ELR (cell line): ENCODE measurements at regions not wholly inside any gene's neighbourhood (a gene's known extent, or its start where the extent isn't known, plus 50 kb on each side); places are given as distances from the start of the nearest gene placed in this dataset.
A peak's percentile ranks its signal among the peaks of the same experiment; 100 is the strongest.

Experiments
- DNase-seq: peaks from one replicate; pipeline ENCODE4 v3.0.0-alpha.2; 2015; ENCODE audit warnings: low read depth

DNA sequence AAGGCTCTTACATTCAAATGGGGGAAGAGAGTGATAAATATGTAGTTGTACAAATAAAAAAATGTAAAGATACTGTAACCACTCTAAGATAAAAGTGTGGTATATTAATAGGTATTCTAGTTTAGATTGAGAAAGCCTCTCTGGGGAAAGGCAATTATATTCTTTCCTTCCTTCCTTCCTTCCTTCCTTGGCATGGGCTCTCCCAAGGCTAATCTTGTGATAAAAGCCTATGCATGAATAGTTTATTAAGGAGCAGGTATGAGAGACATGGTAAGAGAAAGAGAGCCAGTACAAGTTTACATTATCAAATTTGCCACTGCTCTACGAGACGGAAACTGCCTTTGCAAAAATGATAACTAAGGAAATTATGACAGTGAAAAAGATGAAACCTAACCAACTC lies 588.8 kb downstream of the PRELID2 start:
- DNase-seq = no peak

DNA sequence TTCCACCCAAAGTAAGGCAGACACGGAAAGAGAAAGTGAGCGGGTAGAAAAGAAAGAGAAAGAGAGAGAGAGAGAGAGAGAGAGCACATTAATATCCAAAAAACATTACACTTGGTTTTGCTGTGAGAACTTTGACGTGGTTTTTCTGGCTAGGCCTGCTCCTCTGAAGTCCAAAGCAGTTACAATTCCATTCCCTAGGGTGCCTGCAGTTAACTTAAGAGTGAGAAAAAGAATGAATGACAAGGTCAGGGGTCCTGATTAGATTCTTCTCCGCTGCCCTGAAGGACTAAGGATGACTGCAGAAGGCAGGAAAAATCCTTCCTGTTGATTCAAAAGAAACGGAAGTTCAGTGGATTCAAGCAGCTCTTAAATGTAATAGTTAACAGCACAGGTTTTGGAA lies 589.8 kb downstream of the PRELID2 start:
- DNase-seq = peak; percentile 30

DNA sequence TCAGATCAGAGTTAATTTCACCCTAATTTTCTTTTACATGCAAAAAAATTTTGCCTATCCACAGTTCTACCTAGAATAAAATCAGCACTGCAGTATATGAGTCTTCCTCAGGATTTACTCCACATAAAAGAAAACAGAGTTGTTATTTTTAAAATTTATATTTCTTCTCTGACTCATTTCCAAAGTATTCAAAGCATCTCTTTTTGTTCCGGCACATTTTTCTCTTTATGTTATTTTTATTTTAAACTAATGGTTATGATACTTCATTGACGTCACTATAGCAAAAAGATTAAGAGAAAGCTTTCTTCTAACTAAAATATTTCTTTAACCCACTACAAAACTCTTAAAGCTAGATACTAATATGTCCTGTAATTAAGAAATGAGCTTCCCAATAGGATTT lies 590.4 kb downstream of the PRELID2 start:
- DNase-seq = peak; percentile 71

DNA sequence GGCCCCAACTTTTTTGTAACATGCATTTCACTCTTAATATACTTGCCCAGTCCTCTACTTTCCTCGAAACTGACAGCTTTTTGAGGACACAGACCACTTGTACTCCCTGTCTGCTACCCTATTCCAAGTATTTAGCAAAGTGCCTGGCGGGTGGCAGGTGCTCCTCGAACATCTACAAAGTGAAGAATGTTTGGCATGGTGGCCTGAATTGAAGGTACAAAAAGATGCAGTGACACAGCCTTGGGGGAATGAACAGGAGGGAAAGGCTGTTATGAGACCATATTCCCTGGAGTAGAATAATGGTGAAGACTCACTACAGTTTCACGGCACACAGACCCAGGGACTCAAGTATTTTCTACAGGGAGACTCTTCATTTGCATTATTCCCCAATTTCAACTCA lies 590.9 kb downstream of the PRELID2 start:
- DNase-seq = peak; percentile 8

DNA sequence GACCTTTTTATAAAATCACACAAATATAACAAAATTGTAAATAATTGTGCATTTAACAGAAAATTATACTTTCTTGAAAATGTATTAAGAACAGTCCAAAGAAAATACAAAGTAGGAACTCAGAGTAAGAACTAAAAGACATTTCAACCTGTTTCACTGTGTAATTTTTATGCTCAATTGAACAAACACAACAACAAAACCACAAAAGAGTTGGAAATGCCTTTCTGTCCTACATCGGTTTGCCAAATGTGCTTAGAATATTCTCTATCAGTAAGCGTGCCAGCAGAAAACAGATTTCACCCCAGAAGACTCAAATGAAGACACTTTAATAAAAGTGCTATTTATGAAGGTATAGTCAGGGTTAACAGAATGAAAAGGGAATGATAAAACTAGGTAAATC lies 592.1 kb downstream of the PRELID2 start:
- DNase-seq = no peak

DNA sequence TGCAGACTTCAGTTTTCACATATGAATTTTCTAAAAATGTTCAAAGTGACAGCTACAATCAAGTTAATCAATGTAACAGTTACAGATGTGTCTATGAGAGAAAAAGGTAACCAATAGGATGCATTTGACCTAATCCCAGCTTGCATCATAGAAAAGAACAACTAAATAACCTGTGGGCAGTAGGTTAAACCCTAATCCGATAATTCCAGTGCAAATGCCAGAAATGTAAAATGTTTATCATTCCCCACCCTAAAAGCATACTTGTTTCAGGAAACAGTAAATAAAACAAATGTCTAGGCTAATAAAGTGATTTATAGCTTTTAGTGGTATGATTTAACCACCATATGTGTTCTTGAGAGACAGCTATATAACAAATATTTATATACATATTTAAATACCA lies 592.6 kb downstream of the PRELID2 start:
- DNase-seq = no peak

DNA sequence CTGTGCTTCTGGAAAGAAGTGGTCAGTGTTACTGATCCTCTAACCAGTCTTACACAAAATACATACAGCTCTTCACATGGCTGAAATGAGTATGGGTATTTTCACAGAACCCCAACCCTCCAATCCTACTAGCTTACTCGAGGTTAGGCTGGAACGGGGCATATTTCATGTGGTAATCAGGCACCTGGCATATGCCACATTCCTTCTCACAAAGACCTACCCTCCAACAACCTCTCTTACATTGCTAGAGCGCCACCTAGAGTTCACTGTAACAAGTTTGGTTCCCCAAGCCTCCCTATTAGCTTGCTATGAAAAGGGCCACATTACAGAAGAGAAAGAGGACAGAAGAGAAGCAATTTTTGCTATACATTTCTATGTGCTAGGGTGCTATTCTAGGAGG lies 597.3 kb downstream of the PRELID2 start:
- DNase-seq = peak; percentile 81

DNA sequence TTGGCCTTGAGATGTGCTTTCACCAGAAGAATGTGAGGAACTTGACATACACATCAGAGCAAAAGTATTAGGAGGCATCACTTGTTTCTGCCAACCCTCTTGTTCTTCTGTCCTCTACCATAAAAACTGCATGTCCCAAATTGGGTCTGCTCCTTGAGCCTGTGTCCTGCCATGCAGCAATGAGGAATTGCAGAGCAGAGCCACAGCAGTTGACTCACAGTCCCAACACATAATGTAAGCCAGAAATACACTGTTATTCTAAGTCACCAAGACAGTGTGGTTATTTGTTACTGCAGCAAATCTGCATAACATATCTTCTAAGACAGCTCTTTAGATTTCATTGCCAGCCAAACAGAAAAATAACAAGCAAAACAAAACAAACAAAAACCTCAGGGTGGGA lies 598.2 kb downstream of the PRELID2 start:
- DNase-seq = peak; percentile 27

DNA sequence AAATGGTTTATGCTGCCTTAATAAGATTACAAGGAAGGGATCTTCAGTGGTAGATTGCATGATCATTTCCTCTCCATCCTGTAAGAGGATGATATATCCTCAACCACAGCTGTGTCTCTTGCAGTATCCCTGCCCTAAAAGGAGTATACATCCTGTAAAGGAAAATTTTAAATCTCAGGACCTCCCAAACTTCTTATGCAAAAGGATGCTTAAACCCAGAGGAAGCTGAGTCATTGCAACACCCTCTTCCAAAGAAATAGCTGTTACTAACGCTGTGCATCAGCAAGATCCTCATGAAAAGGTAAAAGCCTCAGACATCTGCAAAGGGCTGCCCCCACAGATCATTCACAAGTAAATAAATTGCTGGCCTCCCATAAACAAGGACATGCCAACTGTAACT lies 599.0 kb downstream of the PRELID2 start:
- DNase-seq = peak; percentile 63

DNA sequence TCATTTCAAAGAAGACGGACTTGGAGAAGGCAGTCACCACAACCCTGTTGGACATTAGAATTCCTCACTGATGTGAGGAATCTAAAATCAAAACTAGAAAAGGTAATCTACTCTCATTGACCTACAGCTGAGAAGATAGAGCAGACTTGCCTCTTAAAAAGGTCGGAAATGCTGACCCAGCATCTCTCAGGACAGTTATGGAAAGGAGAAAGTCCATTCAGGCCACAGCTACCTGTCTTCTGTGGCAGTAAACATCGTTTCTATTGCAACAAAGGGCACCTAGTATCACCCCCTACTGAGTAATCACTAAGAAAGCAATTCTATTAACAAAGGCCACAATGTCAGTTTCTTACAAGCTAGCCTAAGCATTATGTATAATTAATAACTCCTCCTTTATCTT lies 601.7 kb downstream of the PRELID2 start:
- no peak for DNase-seq

DNA sequence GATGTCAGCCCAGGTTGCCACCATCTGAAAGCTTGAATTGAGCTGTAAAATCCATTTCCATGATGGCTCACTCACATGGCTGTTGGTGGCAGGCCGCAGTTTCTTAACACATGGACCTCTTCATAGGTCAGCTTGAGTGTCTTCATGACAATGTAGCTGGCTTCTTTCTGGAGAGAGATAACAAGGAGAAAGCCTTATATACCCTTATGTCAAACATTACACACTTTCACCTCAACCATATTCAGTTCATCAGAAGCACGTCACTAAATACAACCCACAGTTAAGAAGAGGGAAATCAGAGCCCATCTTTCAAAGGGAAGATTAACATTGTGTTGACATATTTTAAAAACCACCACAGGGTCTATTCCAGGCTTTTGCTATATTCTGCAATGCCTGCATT lies 604.4 kb downstream of the PRELID2 start:
- no peak for DNase-seq

DNA sequence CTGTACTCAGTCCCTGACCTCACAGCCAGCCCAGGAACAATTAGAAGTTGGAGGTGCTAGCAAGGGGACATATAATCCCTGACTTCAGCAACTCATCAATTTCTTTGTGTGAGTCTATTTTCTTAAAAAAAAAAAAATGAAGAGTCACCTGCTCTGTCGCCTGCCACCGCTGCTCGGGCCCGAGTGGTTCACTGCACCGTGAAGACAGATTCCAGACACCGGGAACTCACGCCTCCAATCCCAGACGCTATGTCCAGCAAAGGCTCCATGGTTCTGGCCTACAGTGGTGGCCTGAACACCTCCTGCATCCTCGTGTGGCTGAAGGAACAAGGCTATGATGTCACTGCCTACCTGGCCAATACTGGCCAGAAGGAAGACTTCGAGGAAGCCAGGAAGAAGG lies 606.6 kb downstream of the PRELID2 start:
- DNase-seq = no peak

- DNase-seq = no peak
Observed at GRCh38 chr5:145227881-145228280, 607.3 kb downstream of the PRELID2 start.

DNA sequence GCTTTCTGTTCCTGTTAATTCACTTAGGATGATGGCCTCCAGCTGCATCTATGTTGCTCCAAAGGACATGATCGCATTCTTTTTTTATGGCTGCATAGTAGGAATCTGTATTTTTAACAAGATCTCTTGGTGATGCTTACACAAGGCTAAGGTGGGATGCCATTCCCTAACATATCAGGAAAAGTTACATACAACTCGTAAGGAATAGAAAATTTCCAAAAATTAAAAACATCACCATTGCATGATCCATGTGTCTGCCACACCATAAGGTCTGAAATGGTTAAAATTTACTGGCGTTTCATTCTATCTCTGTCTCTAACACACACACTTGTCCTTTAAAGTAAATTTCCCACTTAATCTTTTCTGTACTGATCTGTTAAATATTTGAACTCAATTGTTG lies 608.4 kb downstream of the PRELID2 start:
- no peak for DNase-seq

GRCh38 chr5:145225529-145225928 lies 609.6 kb downstream of the PRELID2 start:
- no peak for DNase-seq

DNA sequence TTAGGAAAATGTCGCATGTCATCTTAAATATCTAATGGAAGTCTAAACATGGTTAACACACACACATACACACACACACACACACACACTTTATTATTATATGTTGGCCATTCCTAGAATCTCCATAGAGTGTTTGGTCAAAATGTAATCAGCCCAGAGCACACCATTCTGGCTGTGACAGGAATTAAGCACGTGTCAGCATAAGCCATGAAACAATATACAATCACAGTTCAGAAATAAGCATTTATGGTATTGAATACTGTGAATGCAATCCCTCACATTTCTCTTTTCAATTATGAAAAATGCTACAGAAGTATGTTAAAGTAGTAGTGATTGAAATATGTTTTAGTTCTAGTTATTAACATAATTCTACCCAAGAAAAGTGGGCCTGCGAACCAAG lies 611.6 kb downstream of the PRELID2 start:
- no peak for DNase-seq

- no peak for DNase-seq
Observed at GRCh38 chr5:145222622-145223021, 612.5 kb downstream of the PRELID2 start.

DNA sequence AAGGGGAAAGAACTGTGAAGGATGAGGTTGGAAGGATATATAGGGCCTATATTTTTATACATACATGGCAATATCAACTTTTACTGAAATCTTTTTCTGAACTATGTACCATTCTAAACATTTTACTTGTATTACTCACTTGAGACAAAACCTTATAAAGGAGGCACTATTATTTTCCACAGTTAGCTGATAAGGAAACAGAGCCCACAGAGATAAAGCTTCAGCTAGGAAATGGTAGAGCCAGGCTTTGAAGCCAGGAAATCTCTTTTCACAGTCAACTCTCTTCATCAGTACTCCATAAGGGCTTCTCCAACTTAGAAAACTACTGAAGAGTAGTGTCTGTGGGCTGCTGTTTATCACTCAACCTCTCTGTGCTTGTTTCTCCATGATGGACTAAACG lies 613.7 kb downstream of the PRELID2 start:
- no peak for DNase-seq

GRCh38 chr5:145220481-145220880 lies 614.7 kb downstream of the PRELID2 start:
- DNase-seq = no peak

DNA sequence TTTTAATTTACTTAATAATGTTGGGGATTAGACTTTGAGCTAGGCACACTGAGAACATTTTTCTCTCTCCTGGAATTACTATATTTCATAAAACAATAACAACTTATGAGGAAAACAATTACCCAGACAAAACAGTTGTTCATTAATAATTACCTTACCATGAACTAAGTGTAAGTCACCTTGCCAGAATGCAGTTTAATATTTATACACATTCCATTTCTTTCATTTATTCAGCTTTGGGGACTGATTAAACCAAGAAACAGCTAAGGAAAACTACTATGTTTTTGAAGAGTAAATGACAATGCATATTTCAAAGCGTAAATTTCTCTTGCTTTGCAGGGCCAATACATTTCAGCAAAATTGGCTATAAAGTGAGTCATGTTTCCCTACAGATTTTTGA lies 616.2 kb downstream of the PRELID2 start:
- DNase-seq = no peak

DNA sequence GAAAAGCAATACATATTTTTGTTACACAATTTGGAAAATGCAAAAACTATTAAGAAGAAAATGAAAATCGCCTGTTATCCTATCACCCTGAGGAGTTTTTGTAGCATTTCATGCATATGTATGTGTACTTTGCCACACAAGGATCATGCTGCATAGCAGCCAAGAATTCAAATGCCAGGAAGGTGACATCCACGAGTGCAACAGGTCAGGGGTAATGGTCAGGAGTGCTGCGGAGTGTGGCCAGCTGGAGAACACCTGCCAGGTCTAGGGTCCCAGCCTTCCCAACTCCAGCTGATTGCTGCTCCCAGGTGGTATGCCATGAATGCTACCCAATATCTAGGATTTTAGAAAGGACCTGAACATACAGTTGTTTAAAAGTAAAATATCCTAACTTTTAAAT lies 617.1 kb downstream of the PRELID2 start:
- DNase-seq = no peak

- DNase-seq = no peak
Observed at GRCh38 chr5:145210020-145210419, 625.1 kb downstream of the PRELID2 start.

- DNase-seq = no peak
Observed at GRCh38 chr5:145205546-145205945, 629.6 kb downstream of the PRELID2 start.

GRCh38 chr5:145204743-145205142 lies 630.4 kb downstream of the PRELID2 start:
- DNase-seq = no peak

- DNase-seq = peak; percentile 6
Observed at GRCh38 chr5:145203193-145203592, 631.9 kb downstream of the PRELID2 start.
